CD14-positive monocyte (primary cell): ENCODE measurements at regions not wholly inside any gene's neighbourhood (a gene's known extent, or its start where the extent isn't known, plus 50 kb on each side); places are given as distances from the start of the nearest gene placed in this dataset.

ENCODE experiments used
- DNase-seq, 3 donors: peaks; one replicate each; pipeline ENCODE4 v3.0.0-alpha.2; 2011 to 2022
- H2AFZ ChIP-seq: 2 replicates; pipeline ENCODE4 v1.6.0; 2012; ENCODE audit warnings: mild to moderate bottlenecking, low read depth, low read length, inconsistent platforms; ENCODE audit not compliant: insufficient read depth, poor library complexity, severe bottlenecking
- H3K27ac ChIP-seq, 2 donors: 1 replicate in 1 of 2; 2 replicates in 1 of 2; pipeline ENCODE4 v1.5.1; 2012 to 2013; ENCODE audit warnings: low read length in 2 of 2, control low read depth in 1 of 2, inconsistent platforms in 1 of 2, low read depth in 1 of 2, mild to moderate bottlenecking in 1 of 2
- H3K27me3 ChIP-seq, 2 donors: one replicate each; pipeline versions ENCODE4 v1.6.0 to v1.6.1; 2011 to 2013; ENCODE audit warnings: low read length in 2 of 2; ENCODE audit not compliant: control insufficient read depth in 2 of 2, insufficient read depth in 2 of 2
- H3K36me3 ChIP-seq, 2 donors: replicated peaks in 1 of 2; 1 replicate in 1 of 2; 2 replicates in 1 of 2; pipeline versions ENCODE4 v1.5.1 to v1.6.1; 2012 to 2013; ENCODE audit warnings: low read length in 2 of 2, control low read depth in 1 of 2, inconsistent platforms in 1 of 2, mild to moderate bottlenecking in 1 of 2; ENCODE audit not compliant: insufficient read depth in 2 of 2, control insufficient read depth in 1 of 2
- H3K4me1 ChIP-seq, 2 donors: 1 replicate in 1 of 2; 2 replicates in 1 of 2; pipeline versions ENCODE4 v1.5.1 to v1.6.1; 2012 to 2013; ENCODE audit warnings: low read length in 2 of 2, control low read depth in 1 of 2, inconsistent platforms in 1 of 2, mild to moderate bottlenecking in 1 of 2, moderate library complexity in 1 of 2; ENCODE audit not compliant: insufficient read depth in 2 of 2, control insufficient read depth in 1 of 2
- H3K4me2 ChIP-seq: replicated peaks from 2 replicates; pipeline ENCODE3; 2012; ENCODE audit warnings: low read length, moderate library complexity, mild to moderate bottlenecking; ENCODE audit not compliant: poor library complexity, severe bottlenecking; ENCODE audit errors: extremely low read depth
- H3K4me3 ChIP-seq, 3 experiments: fragments of 200-600 bp in 1 of 3; sonication (generic) in 1 of 3; replicated peaks in 1 of 3; 1 replicate in 2 of 3; 2 replicates in 1 of 3; pipeline ENCODE4 v1.5.1; 2011 to 2013; ENCODE audit warnings: low read length in 3 of 3, mild to moderate bottlenecking in 3 of 3, control low read depth in 2 of 3, low read depth in 2 of 3, inconsistent platforms in 1 of 3, moderate library complexity in 1 of 3
- H3K79me2 ChIP-seq: 2 replicates; pipeline ENCODE4 v1.6.0; 2012; ENCODE audit warnings: mild to moderate bottlenecking, control low read depth, inconsistent platforms, low read length, moderate library complexity; ENCODE audit not compliant: insufficient read depth
- H3K9ac ChIP-seq: 2 replicates; pipeline ENCODE4 v1.6.0; 2017; ENCODE audit warnings: low read length, mild to moderate bottlenecking; ENCODE audit not compliant: insufficient read depth, poor library complexity, severe bottlenecking
- H3K9me3 ChIP-seq, 2 donors: replicated peaks in 1 of 2; 1 replicate in 1 of 2; 2 replicates in 1 of 2; pipeline versions ENCODE4 v1.5.1 to v1.6.1; 2012 to 2013; ENCODE audit warnings: low read length in 2 of 2, control low read depth in 1 of 2; ENCODE audit not compliant: control insufficient read depth in 1 of 2, insufficient read depth in 1 of 2
- H4K20me1 ChIP-seq: 2 replicates; pipeline ENCODE4 v1.6.0; 2012; ENCODE audit warnings: mild to moderate bottlenecking, low read length, control low read depth, moderate library complexity; ENCODE audit not compliant: insufficient read depth
- H3K27ac Mint-ChIP-seq, 7 donors: one replicate each; pipeline ENCODE4 v1.8.0; 2020; ENCODE audit warnings: mild to moderate bottlenecking in 7 of 7, mixed read lengths in 7 of 7, moderate library complexity in 6 of 7, inconsistent platforms in 2 of 7
- H3K27me3 Mint-ChIP-seq, 3 donors: one replicate each; pipeline ENCODE4 v1.8.0; 2021 to 2022; ENCODE audit warnings: low read depth in 3 of 3, mild to moderate bottlenecking in 3 of 3, mixed read lengths in 3 of 3, moderate library complexity in 3 of 3, inconsistent platforms in 1 of 3
- H3K36me3 Mint-ChIP-seq, 2 donors: one replicate each; pipeline ENCODE4 v1.8.0; 2020; ENCODE audit warnings: mixed read lengths in 2 of 2, inconsistent platforms in 1 of 2, mild to moderate bottlenecking in 1 of 2
- H3K4me1 Mint-ChIP-seq: one replicate; pipeline ENCODE4 v1.8.0; 2020; ENCODE audit warnings: mild to moderate bottlenecking, mixed read lengths
- H3K4me3 Mint-ChIP-seq, 2 donors: one replicate each; pipeline ENCODE4 v1.8.0; 2020; ENCODE audit warnings: mild to moderate bottlenecking in 2 of 2, mixed read lengths in 2 of 2, moderate library complexity in 1 of 2
- H3K9me3 Mint-ChIP-seq, 7 donors: one replicate each; pipeline ENCODE4 v1.8.0; 2020 to 2022; ENCODE audit warnings: mixed read lengths in 7 of 7, mild to moderate bottlenecking in 6 of 7, moderate library complexity in 6 of 7, inconsistent platforms in 2 of 7
- CTCF ChIP-seq: fragments of 200-600 bp; IDR thresholded peaks from one replicate; pipeline ENCODE4 v1.8.0; 2022; ENCODE audit warnings: antibody characterized with exemption, mild to moderate bottlenecking
- WGBS: methylation state at CpG from one replicate; pipeline ENCODE4 v1.1.5; 2013; ENCODE audit warnings: missing lambda C conversion rate; ENCODE audit not compliant: insufficient coverage; 5-methylcytosine and 5-hydroxymethylcytosine counted together
- intact Hi-C, 2 donors: fragments of 100-400 bp; cut with micrococcal nuclease; formaldehyde crosslinking; loops; one replicate each; pipeline versions ENCODE4 v1.15.0 to v1.15.1; 2023

GRCh38 chr4:110271986-110272385 lies 73.6 kb upstream of the ELOVL6 start:
- Histone ChIP-seq H3K27me3 (no peaks in the 10 kb centered on the region), H2AFZ (no peak overlapping the region), H3K4me3 (no peak overlapping the region), H3K36me3 (no peaks in the 10 kb centered on the region), H4K20me1 (no peaks in the 10 kb centered on the region), H3K9me3 (no peaks in the 10 kb centered on the region), H3K9ac (no peak overlapping the region), H3K4me1 (no peaks in the 10 kb centered on the region), H3K79me2 (no peaks in the 10 kb centered on the region), H3K4me2 (no peak overlapping the region), H3K27ac (no peak overlapping the region)
- DNase-seq, result no peak
- Mint-ChIP-seq H3K27ac (no peak overlapping the region), H3K9me3 (peaks cover 0 to 4% (median 0%) of the 10 kb centered on the region in 7 donors), H3K4me3 (no peak overlapping the region), H3K4me1 (no peaks in the 10 kb centered on the region), H3K27me3 (peaks cover 1 to 3% (median 3%) of the 10 kb centered on the region in 3 donors), H3K36me3 (no peaks in the 10 kb centered on the region)
- 87% methylated on average over 4 of the region's 4 CpGs for WGBS
- intact Hi-C loops, result no loop called here
- TF ChIP-seq CTCF, result no peak

GRCh38 chr4:110270492-110271197 lies 72.2 kb upstream of the ELOVL6 start:
- no peak overlapping the region for H3K9ac ChIP-seq
- H3K79me2 ChIP-seq, result no peaks in the 10 kb centered on the region
- Mint-ChIP-seq H3K4me3 (no peak overlapping the region), H3K9me3 (peaks cover 0 to 3% (median 0%) of the 10 kb centered on the region in 7 donors), H3K27ac (no peak overlapping the region), H3K27me3 (peaks cover 1 to 3% (median 2%) of the 10 kb centered on the region in 3 donors), H3K36me3 (no peaks in the 10 kb centered on the region), H3K4me1 (no peaks in the 10 kb centered on the region)
- no peak overlapping the region for H2AFZ ChIP-seq
- no peak for TF ChIP-seq CTCF
- no peak overlapping the region for H3K4me3 ChIP-seq
- H3K4me1 ChIP-seq, result no peaks in the 10 kb centered on the region
- H3K27ac ChIP-seq, result no peak overlapping the region
- no peaks in the 10 kb centered on the region for H4K20me1 ChIP-seq
- intact Hi-C loops, result no loop called here
- no peak overlapping the region for H3K4me2 ChIP-seq
- 84% methylated on average over 2 of the region's 3 CpGs for WGBS
- H3K36me3 ChIP-seq, result no peaks in the 10 kb centered on the region
- H3K27me3 ChIP-seq, result no peaks in the 10 kb centered on the region
- H3K9me3 ChIP-seq, result no peaks in the 10 kb centered on the region
- no peak for DNase-seq
